B cell (primary cell): ENCODE measurements at regions not wholly inside any gene's neighbourhood (a gene's known extent, or its start where the extent isn't known, plus 50 kb on each side); places are given as distances from the start of the nearest gene placed in this dataset.

ENCODE experiments used
- ATAC-seq: fragments of 200-7000 bp; cut with Tn5 transposase; one replicate; pipeline ENCODE4 v1.10.0; 2021; ENCODE audit warnings: low read depth, mild to moderate bottlenecking, moderate number of reproducible peaks, moderate library complexity
- CTCF ChIA-PET: fragments of 350-600 bp; sonication (Branson Sonifier 250); formaldehyde crosslinking; loops from one replicate; lab custom pipeline; 2021; ENCODE audit warnings: antibody characterized with exemption, inconsistent platforms; lab: Charles Lee
- POLR2A ChIA-PET: fragments of 350-600 bp; sonication (Branson Sonifier 250); formaldehyde crosslinking; loops from one replicate; lab custom pipeline; 2021; ENCODE audit warnings: antibody characterized with exemption; lab: Charles Lee
- DNase-seq: peaks from one replicate; pipeline ENCODE4 v3.0.0; 2013
- H2AFZ ChIP-seq: 2 replicates; pipeline ENCODE4 v1.6.1; 2012; ENCODE audit warnings: mild to moderate bottlenecking, low read depth, low read length; ENCODE audit not compliant: insufficient read depth, poor library complexity, severe bottlenecking
- H3K27ac ChIP-seq, 2 donors: 1 replicate in 1 of 2; 2 replicates in 1 of 2; pipeline ENCODE4 v1.5.1; 2012 to 2013; ENCODE audit warnings: low read length in 2 of 2, mild to moderate bottlenecking in 2 of 2, moderate library complexity in 1 of 2
- H3K27me3 ChIP-seq, 4 experiments: fragments of 200-600 bp in 1 of 4; sonication (generic) in 1 of 4; replicated peaks in 1 of 4; 1 replicate in 2 of 4; 2 replicates in 2 of 4; pipeline versions ENCODE4 v1.6.1 to v1.7.0; 2013 to 2016; ENCODE audit warnings: low read length in 3 of 4, mild to moderate bottlenecking in 2 of 4, mixed read lengths in 1 of 4, moderate library complexity in 1 of 4; ENCODE audit not compliant: insufficient read depth in 4 of 4, control insufficient read depth in 3 of 4; ENCODE audit errors: control extremely low read depth in 1 of 4
- H3K36me3 ChIP-seq, 2 experiments: replicated peaks in 1 of 2; 1 replicate in 1 of 2; 2 replicates in 1 of 2; pipeline versions ENCODE4 v1.6.1 to v1.7.1; 2013; ENCODE audit warnings: low read length in 1 of 2; ENCODE audit not compliant: insufficient read depth in 2 of 2, control insufficient read depth in 1 of 2; ENCODE audit errors: control extremely low read depth in 1 of 2, extremely low read depth in 1 of 2
- H3K4me1 ChIP-seq, 2 donors: fragments of 200-600 bp in 1 of 2; sonication (generic) in 1 of 2; 1 replicate in 1 of 2; 2 replicates in 1 of 2; pipeline versions ENCODE4 v1.5.1 to v1.6.1; 2013 to 2017; ENCODE audit warnings: low read length in 2 of 2; ENCODE audit not compliant: control insufficient read depth in 2 of 2, insufficient read depth in 2 of 2
- H3K4me2 ChIP-seq: replicated peaks from 2 replicates; pipeline ENCODE3; 2012; ENCODE audit warnings: mild to moderate bottlenecking, low read depth, low read length; ENCODE audit not compliant: poor library complexity, severe bottlenecking
- H3K4me3 ChIP-seq, 5 experiments: fragments of 200-600 bp in 1 of 5; sonication (generic) in 1 of 5; 1 replicate in 3 of 5; 2 replicates in 2 of 5; pipeline versions ENCODE4 v1.5.1 to v1.7.0; 2011 to 2016; ENCODE audit warnings: low read length in 4 of 5, mild to moderate bottlenecking in 4 of 5, low read depth in 2 of 5, control low read depth in 1 of 5, moderate library complexity in 1 of 5; ENCODE audit not compliant: insufficient read depth in 1 of 5; ENCODE audit errors: control extremely low read depth in 1 of 5, extremely low read depth in 1 of 5
- H3K79me2 ChIP-seq: fragments of 200-600 bp; sonication (generic); one replicate; pipeline ENCODE4 v1.6.0; 2016; ENCODE audit warnings: low read length; ENCODE audit not compliant: control insufficient read depth, insufficient read depth
- H3K9ac ChIP-seq: fragments of 200-600 bp; sonication (generic); 2 replicates; pipeline ENCODE4 v1.6.1; 2017; ENCODE audit warnings: mild to moderate bottlenecking, low read length, moderate library complexity
- H3K9me3 ChIP-seq, 3 donors: one replicate each; pipeline versions ENCODE4 v1.6.1 to v1.7.1; 2013; ENCODE audit warnings: low read length in 2 of 3; ENCODE audit not compliant: control insufficient read depth in 2 of 3, insufficient read depth in 1 of 3; ENCODE audit errors: control extremely low read depth in 1 of 3
- H4K20me1 ChIP-seq: 2 replicates; pipeline ENCODE4 v1.6.0; 2012; ENCODE audit warnings: mild to moderate bottlenecking, low read length; ENCODE audit not compliant: insufficient read depth, control insufficient read depth, poor library complexity, severe bottlenecking
- H3K27ac Mint-ChIP-seq: one replicate; pipeline ENCODE4 v1.8.0; 2021; ENCODE audit warnings: mixed read lengths
- H3K27me3 Mint-ChIP-seq: one replicate; pipeline ENCODE4 v1.8.0; 2021; ENCODE audit warnings: mixed read lengths
- H3K4me1 Mint-ChIP-seq: one replicate; pipeline ENCODE4 v1.8.0; 2021; ENCODE audit warnings: mixed read lengths
- H3K4me3 Mint-ChIP-seq: one replicate; pipeline ENCODE4 v1.8.0; 2021; ENCODE audit warnings: mixed read lengths
- H3K9me3 Mint-ChIP-seq: one replicate; pipeline ENCODE4 v1.8.0; 2022; ENCODE audit warnings: mixed read lengths; ENCODE audit not compliant: insufficient read depth
- CTCF ChIP-seq: fragments of 200-600 bp; IDR thresholded peaks from one replicate; pipeline ENCODE4 v1.8.0; 2022; ENCODE audit warnings: antibody characterized with exemption, mild to moderate bottlenecking
- EZH2 ChIP-seq: IDR thresholded peaks from 2 replicates; pipeline ENCODE4 v1.6.1; 2012; ENCODE audit warnings: borderline replicate concordance, low read depth, mild to moderate bottlenecking, moderate library complexity, low read length; ENCODE audit not compliant: insufficient read depth, poor library complexity, severe bottlenecking
- WGBS: methylation state at CpG from one replicate; pipeline ENCODE4 v1.1.5; 2013; ENCODE audit warnings: missing lambda C conversion rate; ENCODE audit not compliant: insufficient coverage; 5-methylcytosine and 5-hydroxymethylcytosine counted together
- intact Hi-C: fragments of 100-400 bp; cut with micrococcal nuclease; formaldehyde crosslinking; loops from one replicate; pipeline ENCODE4 v1.10.0; 2022

DNA sequence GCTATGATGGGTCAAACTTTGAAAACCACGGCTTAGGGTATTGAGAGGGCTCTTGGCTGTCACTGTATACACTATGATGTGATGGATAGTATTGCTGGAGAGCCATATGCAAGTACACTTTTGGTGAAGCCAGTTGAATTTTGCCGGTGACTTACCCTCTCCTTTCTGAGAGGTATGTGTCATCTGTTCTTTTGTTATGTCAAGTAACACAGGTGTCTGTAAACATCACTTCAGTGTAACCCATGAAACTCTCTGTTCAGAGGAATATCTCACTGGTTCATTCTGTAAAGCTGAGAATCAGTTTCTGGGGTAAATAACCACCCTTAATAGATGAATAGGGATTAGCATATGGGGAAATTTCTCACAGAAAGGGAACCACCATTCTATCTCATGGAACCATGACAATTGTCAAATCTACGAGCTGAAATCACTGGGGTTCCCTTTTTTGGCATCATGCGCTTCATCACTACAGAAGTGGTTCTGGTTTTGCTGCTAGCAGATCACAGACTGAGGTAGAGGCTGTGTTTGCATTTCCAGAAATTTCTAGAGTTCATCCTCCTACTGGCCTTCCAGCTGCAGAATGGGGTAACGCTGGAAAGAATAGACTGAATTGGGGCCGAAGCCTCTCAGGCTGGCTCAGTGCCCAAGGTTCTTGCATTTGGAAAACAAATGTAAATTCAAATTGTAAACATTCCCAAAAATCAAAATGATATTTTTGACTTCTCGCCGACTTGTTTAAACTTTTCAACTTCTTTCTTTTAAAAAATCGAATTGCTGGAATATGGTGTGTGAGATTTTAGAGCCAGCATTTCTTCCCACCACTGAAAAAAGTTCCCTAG is 83.3 kb upstream of the CREB5 start:
- H3K9ac ChIP-seq: no peak overlapping the region
- Mint-ChIP-seq H3K27ac (no peak overlapping the region), H3K4me3 (peak overlapping the region; percentile 78), H3K4me1 (peaks cover 20% of the 10 kb centered on the region), H3K27me3 (peaks cover 4% of the 10 kb centered on the region), H3K9me3 (no peaks in the 10 kb centered on the region)
- H3K27ac ChIP-seq: no peak overlapping the region
- H3K4me3 ChIP-seq: no peak overlapping the region
- peaks cover 16 to 18% of the 10 kb centered on the region in 2 donors for H3K4me1 ChIP-seq
- no peaks in the 10 kb centered on the region for H3K36me3 ChIP-seq
- peak overlapping the region; percentile 65 for H3K4me2 ChIP-seq
- no peaks in the 10 kb centered on the region for H4K20me1 ChIP-seq
- TF ChIP-seq EZH2 (no peak), CTCF (no peak)
- H3K27me3 ChIP-seq: no peaks in the 10 kb centered on the region
- ChIA-PET POLR2A (no interaction called here), CTCF (interaction anchor here (1.6 to 1.7 kb wide), 2 partner anchors 31 to 35 kb away, joined by 3 read pairs; no protein-coding TSS in a partner anchor)
- intact Hi-C loops: no loop called here
- 100% methylated on average over 1 of the region's 9 CpGs for WGBS
- peak; percentile 41 for ATAC-seq
- peak overlapping the region; percentile 55 for H2AFZ ChIP-seq
- DNase-seq: peak; percentile 49
- H3K9me3 ChIP-seq: peaks cover 0 to 3% (median 0%) of the 10 kb centered on the region in 3 donors
- H3K79me2 ChIP-seq: no peaks in the 10 kb centered on the region
